ENCODE measurements at regions not wholly inside any gene's neighbourhood (a gene's known extent, or its start where the extent isn't known, plus 50 kb on each side); places are given as distances from the start of the nearest gene placed in this dataset.

GRCh38 chr18:23401400-23402347 lies 51.4 kb upstream of the RIOK3 start (continued):
- TF ChIP-seq ARID3A (IDR thresholded peaks at IDR 0.05; ENCODE audit: low read depth, low read length) (0 out of 2 replicates have a peak, but pooled peaks have one; percentile 21), ETS1 (CRISPR knock-in tag; IDR thresholded peaks at IDR 0.05) (no peak), IKZF4 (CRISPR knock-in tag; IDR thresholded peaks at IDR 0.05; ENCODE audit: borderline replicate concordance, low read depth, not compliant biosample characterization) (no peak), HOXA3 (CRISPR knock-in tag; IDR thresholded peaks at IDR 0.05) (peak; percentile 85), PBX2 (CRISPR knock-in tag; IDR thresholded peaks at IDR 0.05) (no peak), MTA1 (CRISPR knock-in tag; IDR thresholded peaks at IDR 0.05; ENCODE audit: borderline replicate concordance) (peak; percentile 89; the same call in 1 of the 2 replicates), KLF6 (CRISPR knock-in tag; IDR thresholded peaks at IDR 0.05) (no peak), ZNF546 (CRISPR knock-in tag; conservative IDR thresholded peaks at IDR 0.05) (no peak), CENPT (CRISPR knock-in tag; IDR thresholded peaks at IDR 0.05; ENCODE audit: low read depth) (no peak), ZNF609 (CRISPR knock-in tag; IDR thresholded peaks at IDR 0.05; ENCODE audit: borderline replicate concordance) (peak; percentile 75), ZNF550 (CRISPR knock-in tag; IDR thresholded peaks at IDR 0.05; ENCODE audit: borderline replicate concordance) (no peak), ZNF800 (CRISPR knock-in tag; IDR thresholded peaks at IDR 0.05) (peak; percentile 64; the same call in 1 of the 2 replicates), ZNF737 (CRISPR knock-in tag; IDR thresholded peaks at IDR 0.05; ENCODE audit: borderline replicate concordance) (no peak)
